ENCODE measurements at regions not wholly inside any gene's neighbourhood (a gene's known extent, or its start where the extent isn't known, plus 50 kb on each side); places are given as distances from the start of the nearest gene placed in this dataset.

GRCh38 chr15:70443486-70444273, 319.7 kb downstream of the UACA start:
- no peak for TF ChIP-seq CTCF (IDR thresholded peaks at IDR 0.05)
- TF ChIP-seq POLR2AphosphoS5 (IDR thresholded peaks at IDR 0.05) = no peak
- no peak for TF ChIP-seq POLR2A (IDR thresholded peaks at IDR 0.05)

Data from transverse colon (tissue), 4 donors.